ENCODE measurements at regions not wholly inside any gene's neighbourhood (a gene's known extent, or its start where the extent isn't known, plus 50 kb on each side); places are given as distances from the start of the nearest gene placed in this dataset.

DNA sequence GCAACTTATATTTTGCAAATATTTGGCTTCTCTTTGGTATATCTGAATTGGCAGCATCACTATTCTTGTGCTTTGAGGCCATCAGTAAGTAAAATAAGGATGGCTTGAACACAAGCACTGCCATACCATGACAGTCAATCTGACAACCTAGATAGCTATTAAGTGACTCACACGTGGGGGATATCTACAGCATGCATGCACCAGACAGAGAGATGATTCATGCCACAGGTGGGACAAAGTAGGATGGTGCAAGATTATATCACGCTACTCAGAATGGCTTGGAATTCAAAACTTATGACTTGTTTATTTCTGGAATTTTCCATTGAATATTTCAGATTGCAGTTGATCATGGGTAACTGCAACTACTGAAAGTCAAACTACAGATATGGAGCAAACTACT lies 675.6 kb upstream of the MDGA2 start:
- Histone ChIP-seq H3K36me3 (ENCODE audit: control insufficient read depth, insufficient read depth, low read length) (no peaks in the 10 kb centered on the region), H3K4me3 (ENCODE audit: low read depth, low read length) (no peak overlapping the region), H3K27me3 (ENCODE audit: control insufficient read depth, insufficient read depth, low read length) (no peaks in the 10 kb centered on the region)
- TF ChIP-seq CTCF (IDR thresholded peaks at IDR 0.05; ENCODE audit: insufficient read depth, low read length, severe bottlenecking): no peak
- DNase-seq (ENCODE audit: low read depth) (peak; percentile 46), FAIRE-seq (no peak)

GRCh38 chr14:48349689-48350088 lies 674.3 kb upstream of the MDGA2 start:
- TF ChIP-seq CTCF (IDR thresholded peaks at IDR 0.05; ENCODE audit: insufficient read depth, low read length, severe bottlenecking): no peak
- FAIRE-seq (no peak), DNase-seq (ENCODE audit: low read depth) (no peak)
- Histone ChIP-seq H3K4me3 (ENCODE audit: low read depth, low read length) (no peak overlapping the region), H3K27me3 (ENCODE audit: control insufficient read depth, insufficient read depth, low read length) (no peaks in the 10 kb centered on the region), H3K36me3 (ENCODE audit: control insufficient read depth, insufficient read depth, low read length) (no peaks in the 10 kb centered on the region)

- no peak overlapping the region for H3K4me3 ChIP-seq (ENCODE audit: low read depth, low read length)
- no peak for TF ChIP-seq CTCF (IDR thresholded peaks at IDR 0.05; ENCODE audit: insufficient read depth, low read length, severe bottlenecking)
- no peaks in the 10 kb centered on the region for H3K36me3 ChIP-seq (ENCODE audit: control insufficient read depth, insufficient read depth, low read length)
- no peaks in the 10 kb centered on the region for H3K27me3 ChIP-seq (ENCODE audit: control insufficient read depth, insufficient read depth, low read length)
- FAIRE-seq: no peak
- DNase-seq (ENCODE audit: low read depth): no peak
Measured at GRCh38 chr14:48341069-48341468, 665.7 kb upstream of the MDGA2 start.

- Histone ChIP-seq H3K36me3 (ENCODE audit: control insufficient read depth, insufficient read depth, low read length) (no peaks in the 10 kb centered on the region), H3K27me3 (ENCODE audit: control insufficient read depth, insufficient read depth, low read length) (no peaks in the 10 kb centered on the region), H3K4me3 (ENCODE audit: low read depth, low read length) (no peak overlapping the region)
- no peak for TF ChIP-seq CTCF (IDR thresholded peaks at IDR 0.05; ENCODE audit: insufficient read depth, low read length, severe bottlenecking)
- peak; percentile 17 for DNase-seq (ENCODE audit: low read depth)
- no peak for FAIRE-seq
Measured at GRCh38 chr14:48333221-48333920, 658.0 kb upstream of the MDGA2 start.

GRCh38 chr14:48331421-48331820 lies 656.0 kb upstream of the MDGA2 start:
- H3K4me3 ChIP-seq (ENCODE audit: low read depth, low read length): no peak overlapping the region
- no peak for TF ChIP-seq CTCF (IDR thresholded peaks at IDR 0.05; ENCODE audit: insufficient read depth, low read length, severe bottlenecking)
- no peaks in the 10 kb centered on the region for H3K36me3 ChIP-seq (ENCODE audit: control insufficient read depth, insufficient read depth, low read length)
- no peaks in the 10 kb centered on the region for H3K27me3 ChIP-seq (ENCODE audit: control insufficient read depth, insufficient read depth, low read length)
- FAIRE-seq (no peak), DNase-seq (ENCODE audit: low read depth) (no peak)

DNA sequence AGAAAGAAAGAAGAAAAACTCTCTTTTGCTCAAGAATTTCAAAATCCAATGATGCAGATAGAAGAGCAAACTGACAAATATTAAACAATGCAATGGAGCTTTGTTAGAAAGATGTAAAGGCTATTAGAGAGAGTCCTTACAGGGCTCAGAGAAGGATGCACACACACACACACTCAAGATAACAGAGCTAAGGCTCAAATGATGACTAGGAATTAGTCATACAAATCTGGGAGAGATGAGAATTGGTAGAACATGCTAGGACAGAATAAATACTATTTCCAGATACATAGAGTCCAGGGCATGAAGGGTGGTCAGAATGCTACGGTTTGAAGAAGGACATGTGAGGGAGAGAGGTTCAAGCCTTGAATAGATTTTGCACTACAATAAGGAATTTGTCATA lies 650.1 kb upstream of the MDGA2 start:
- FAIRE-seq: no peak
- DNase-seq (ENCODE audit: low read depth): peak; percentile 24

More for the DNA sequence above, 650.1 kb upstream of the MDGA2 start:
- H3K27me3 ChIP-seq (ENCODE audit: control insufficient read depth, insufficient read depth, low read length): no peaks in the 10 kb centered on the region
- no peak for TF ChIP-seq CTCF (IDR thresholded peaks at IDR 0.05; ENCODE audit: insufficient read depth, low read length, severe bottlenecking)
- H3K4me3 ChIP-seq (ENCODE audit: low read depth, low read length): no peak overlapping the region
- H3K36me3 ChIP-seq (ENCODE audit: control insufficient read depth, insufficient read depth, low read length): no peaks in the 10 kb centered on the region
